MCF 10A (cell line): ENCODE measurements at regions not wholly inside any gene's neighbourhood (a gene's known extent, or its start where the extent isn't known, plus 50 kb on each side); places are given as distances from the start of the nearest gene placed in this dataset.

ENCODE experiments used
- BruUV-seq: library from RNA; stranded (reverse); fragments of 400-500 nt; replicated peaks from 2 replicates; lab custom pipeline; 2021; lab: Mats Ljungman, UMichigan
- CTCF ChIA-PET: fragments of 300-600 bp; sonication (Branson Sonifier 250); formaldehyde crosslinking; extraction: SDS; loops from one replicate; lab custom pipeline; 2021; ENCODE audit warnings: antibody characterized with exemption, inconsistent platforms; lab: Yijun Ruan, JAX
- POLR2A ChIA-PET: fragments of 300-600, 350-650 bp; sonication (Branson Sonifier 250); formaldehyde crosslinking; extraction: SDS; loops from one replicate; lab custom pipeline; 2020; ENCODE audit warnings: antibody characterized with exemption, inconsistent platforms; lab: Yijun Ruan, JAX
- DNase-seq: peaks from one replicate; pipeline ENCODE4 v3.0.0-alpha.2; 2018; ENCODE audit not compliant: unreplicated experiment
- H3K27ac Mint-ChIP-seq: one replicate; pipeline ENCODE4 v1.8.0; 2022; ENCODE audit warnings: mild to moderate bottlenecking, low read depth, mixed read lengths; ENCODE audit not compliant: unreplicated experiment
- H3K27me3 Mint-ChIP-seq: one replicate; pipeline ENCODE4 v1.8.0; 2022; ENCODE audit warnings: mixed read lengths; ENCODE audit not compliant: insufficient read depth, unreplicated experiment
- H3K36me3 Mint-ChIP-seq: one replicate; pipeline ENCODE4 v1.8.0; 2022; ENCODE audit warnings: mild to moderate bottlenecking, moderate library complexity, mixed read lengths; ENCODE audit not compliant: insufficient read depth, unreplicated experiment
- H3K4me1 Mint-ChIP-seq: one replicate; pipeline ENCODE4 v1.8.0; 2022; ENCODE audit warnings: mixed read lengths; ENCODE audit not compliant: insufficient read depth, unreplicated experiment
- H3K4me3 Mint-ChIP-seq: one replicate; pipeline ENCODE4 v1.8.0; 2022; ENCODE audit warnings: mild to moderate bottlenecking, moderate library complexity, mixed read lengths; ENCODE audit not compliant: unreplicated experiment
- H3K9me3 Mint-ChIP-seq: one replicate; pipeline ENCODE4 v1.8.0; 2022; ENCODE audit warnings: mixed read lengths; ENCODE audit not compliant: unreplicated experiment
- CTCF ChIP-seq: fragments of 200-600 bp; IDR thresholded peaks from one replicate; pipeline ENCODE4 v1.8.0; 2022; ENCODE audit warnings: antibody characterized with exemption, mild to moderate bottlenecking; ENCODE audit not compliant: unreplicated experiment
- intact Hi-C: fragments of 100-400 bp; cut with micrococcal nuclease; formaldehyde crosslinking; loops from 2 replicates; pipeline ENCODE4 v1.14.1; 2022

- CTCF ChIA-PET = no interaction called here
- Mint-ChIP-seq H3K4me3 (no peak overlapping the region), H3K27ac (no peak overlapping the region), H3K27me3 (no peaks in the 10 kb centered on the region), H3K9me3 (no peaks in the 10 kb centered on the region), H3K4me1 (no peaks in the 10 kb centered on the region), H3K36me3 (no peaks in the 10 kb centered on the region)
- TF ChIP-seq CTCF = no peak
- POLR2A ChIA-PET = no interaction called here
- no peak for DNase-seq
- BruUV-seq = no TSS peak
- intact Hi-C loops = no loop called here
Observed at GRCh38 chr7:125085084-125085483, 155.5 kb upstream of the POT1 start.

GRCh38 chr7:125084196-125084595, 154.6 kb upstream of the POT1 start:
- ChIA-PET CTCF (no interaction called here), POLR2A (no interaction called here)
- H3K4me1 Mint-ChIP-seq = no peaks in the 10 kb centered on the region
- no peaks in the 10 kb centered on the region for H3K36me3 Mint-ChIP-seq
- no peak for DNase-seq
- intact Hi-C loops = no loop called here
- H3K4me3 Mint-ChIP-seq = no peak overlapping the region
- no peaks in the 10 kb centered on the region for H3K27me3 Mint-ChIP-seq
- TF ChIP-seq CTCF = no peak
- no peak overlapping the region for H3K27ac Mint-ChIP-seq
- H3K9me3 Mint-ChIP-seq = no peaks in the 10 kb centered on the region
- no TSS peak for BruUV-seq

DNA sequence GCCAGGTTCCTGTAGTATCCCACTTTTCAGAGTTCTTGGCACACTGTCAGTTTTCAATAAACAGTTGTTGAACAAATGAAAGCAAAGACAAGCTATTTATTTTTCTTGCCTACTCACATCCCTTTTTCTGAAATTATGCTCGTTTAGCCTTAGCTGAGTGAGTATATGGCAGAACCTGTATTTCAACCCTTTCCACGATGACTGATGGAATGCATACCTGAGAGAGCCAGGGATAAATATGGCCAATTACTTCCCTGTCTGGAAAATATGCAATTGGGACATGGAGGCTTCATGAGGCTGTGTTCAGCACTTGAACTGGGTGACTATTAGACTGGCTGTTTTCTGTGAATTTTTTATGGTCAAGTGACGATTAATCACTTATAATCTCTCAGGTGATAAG, 144.5 kb upstream of the POT1 start:
- Mint-ChIP-seq H3K4me1 (no peaks in the 10 kb centered on the region), H3K4me3 (no peak overlapping the region), H3K27me3 (no peaks in the 10 kb centered on the region), H3K36me3 (no peaks in the 10 kb centered on the region), H3K27ac (no peak overlapping the region), H3K9me3 (peaks cover 8% of the 10 kb centered on the region)
- POLR2A ChIA-PET = no interaction called here
- no peak for TF ChIP-seq CTCF
- BruUV-seq = no TSS peak
- CTCF ChIA-PET = interaction anchor here (0.6 to 0.7 kb wide), 2 partner anchors 26 to 1012 kb away, joined by 3 read pairs; no protein-coding TSS in a partner anchor
- DNase-seq = no peak
- intact Hi-C loops = no loop called here

DNA sequence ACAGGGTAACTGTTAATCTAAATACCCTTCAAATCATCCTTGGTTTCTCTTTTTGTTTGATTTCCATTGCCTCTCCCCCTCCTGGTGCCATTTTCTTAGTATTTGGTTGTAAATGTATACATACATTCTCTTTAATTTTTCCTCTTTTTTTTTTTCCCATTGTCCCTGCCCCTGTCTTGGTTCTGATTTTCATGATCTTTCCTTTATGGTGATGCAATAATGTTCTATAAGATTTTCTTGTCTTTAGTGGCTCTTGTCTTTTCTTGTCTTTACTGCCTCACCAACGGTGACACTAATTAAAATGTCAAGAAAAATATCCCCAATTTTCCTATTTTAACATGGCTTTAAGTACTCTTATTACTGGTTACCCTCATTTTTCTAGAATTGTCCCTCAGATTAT, 135.9 kb upstream of the POT1 start:
- POLR2A ChIA-PET = interaction anchor here (0.5 kb wide), 1 partner anchor 12 kb away, joined by 3 read pairs; no protein-coding TSS in a partner anchor
- Mint-ChIP-seq H3K4me1 (peaks cover 12% of the 10 kb centered on the region), H3K9me3 (no peaks in the 10 kb centered on the region), H3K36me3 (no peaks in the 10 kb centered on the region), H3K27me3 (no peaks in the 10 kb centered on the region), H3K27ac (no peak overlapping the region), H3K4me3 (no peak overlapping the region)
- CTCF ChIA-PET = interaction anchor here (0.9 kb wide), 1 partner anchor 13 kb away, joined by 3 read pairs; no protein-coding TSS in a partner anchor
- intact Hi-C loops = no loop called here
- BruUV-seq = no TSS peak
- TF ChIP-seq CTCF = no peak
- no peak for DNase-seq
